Activated naive CD8-positive, alpha-beta T cell treated with anti-CD3 and anti-CD28 coated beads, Interleukin-2, amount 50 U/mL, for 24 hours (primary cell): ENCODE measurements at regions not wholly inside any gene's neighbourhood (a gene's known extent, or its start where the extent isn't known, plus 50 kb on each side); places are given as distances from the start of the nearest gene placed in this dataset.

ENCODE experiments used
- ATAC-seq: fragments of 150-1000 bp; cut with Tn5 transposase; one replicate; pipeline ENCODE4 v1.10.0; 2021
- DNase-seq: peaks from one replicate; pipeline ENCODE4 v3.0.0; 2021
- H3K27ac Mint-ChIP-seq: one replicate; pipeline ENCODE4 v1.8.0; 2021; ENCODE audit warnings: mild to moderate bottlenecking, mixed read lengths
- H3K27me3 Mint-ChIP-seq: one replicate; pipeline ENCODE4 v1.8.0; 2021; ENCODE audit warnings: mixed read lengths
- H3K36me3 Mint-ChIP-seq: one replicate; pipeline ENCODE4 v1.8.0; 2021; ENCODE audit warnings: low read depth, mixed read lengths
- H3K4me1 Mint-ChIP-seq: one replicate; pipeline ENCODE4 v1.8.0; 2021; ENCODE audit warnings: mixed read lengths
- H3K4me3 Mint-ChIP-seq: one replicate; pipeline ENCODE4 v1.8.0; 2021; ENCODE audit warnings: mild to moderate bottlenecking, moderate library complexity, mixed read lengths
- H3K9me3 Mint-ChIP-seq: one replicate; pipeline ENCODE4 v1.8.0; 2021; ENCODE audit warnings: mixed read lengths

DNA sequence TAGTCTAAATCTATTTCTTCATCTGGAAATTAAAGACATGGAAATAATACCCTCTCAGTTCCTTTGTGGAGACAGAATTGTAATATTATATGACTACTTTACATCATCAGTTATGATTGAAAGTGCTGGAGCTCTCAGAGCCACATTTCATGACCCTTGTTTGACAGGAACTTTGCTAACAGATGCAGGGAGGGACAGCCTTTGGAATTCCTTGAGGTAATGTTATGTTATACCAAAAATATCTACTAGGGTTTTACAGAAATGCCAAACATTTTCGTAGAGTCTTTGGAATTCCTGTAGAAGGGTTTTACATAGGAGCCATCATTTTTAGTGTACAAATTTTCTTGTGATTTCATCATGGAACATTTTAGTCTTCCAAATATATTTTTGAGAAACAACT lies 57.4 kb upstream of the ADAMTS5 start:
- no peak for DNase-seq
- Mint-ChIP-seq H3K9me3 (no peaks in the 10 kb centered on the region), H3K4me1 (no peaks in the 10 kb centered on the region), H3K36me3 (no peaks in the 10 kb centered on the region), H3K4me3 (no peak overlapping the region), H3K27ac (no peak overlapping the region), H3K27me3 (peaks cover 3% of the 10 kb centered on the region)
- ATAC-seq: no peak

DNA sequence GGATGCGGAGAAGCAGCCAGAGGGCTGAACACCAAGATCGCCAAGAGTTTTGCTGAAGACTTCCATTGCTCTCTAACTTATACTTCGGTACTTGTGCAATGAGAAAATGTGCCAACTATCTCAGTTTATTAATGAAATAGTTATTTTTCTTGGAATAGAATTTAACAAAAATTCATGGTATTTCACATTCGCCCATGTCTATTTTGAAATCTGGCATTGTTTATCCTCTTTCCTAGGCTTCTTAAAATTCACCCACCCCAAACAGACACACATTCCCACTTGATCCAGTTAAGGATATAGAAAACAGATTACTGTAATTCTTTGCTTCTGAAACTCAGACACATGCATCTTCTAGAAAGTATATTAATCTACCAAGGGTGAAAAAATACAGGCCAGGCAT lies 56.3 kb upstream of the ADAMTS5 start:
- H3K27me3 Mint-ChIP-seq: peaks cover 3% of the 10 kb centered on the region
- ATAC-seq (no peak), DNase-seq (no peak)
- H3K9me3 Mint-ChIP-seq: no peaks in the 10 kb centered on the region
- no peaks in the 10 kb centered on the region for H3K4me1 Mint-ChIP-seq
- no peak overlapping the region for H3K4me3 Mint-ChIP-seq
- no peaks in the 10 kb centered on the region for H3K36me3 Mint-ChIP-seq
- H3K27ac Mint-ChIP-seq: no peak overlapping the region

- ATAC-seq: no peak
- H3K27ac Mint-ChIP-seq: no peak overlapping the region
Measured at GRCh38 chr21:27021801-27022200, 54.9 kb upstream of the ADAMTS5 start.

GRCh38 chr21:27021046-27021445 lies 54.2 kb upstream of the ADAMTS5 start:
- Mint-ChIP-seq H3K36me3 (no peaks in the 10 kb centered on the region), H3K4me3 (no peak overlapping the region), H3K4me1 (no peaks in the 10 kb centered on the region), H3K9me3 (no peaks in the 10 kb centered on the region), H3K27ac (no peak overlapping the region), H3K27me3 (peaks cover 3% of the 10 kb centered on the region)
- DNase-seq (no peak), ATAC-seq (no peak)

More at GRCh38 chr21:27021801-27022200, 54.9 kb upstream of the ADAMTS5 start:
- no peaks in the 10 kb centered on the region for H3K4me1 Mint-ChIP-seq
- DNase-seq: no peak
- no peaks in the 10 kb centered on the region for H3K9me3 Mint-ChIP-seq
- no peak overlapping the region for H3K4me3 Mint-ChIP-seq
- H3K36me3 Mint-ChIP-seq: no peaks in the 10 kb centered on the region
- H3K27me3 Mint-ChIP-seq: peaks cover 3% of the 10 kb centered on the region

DNA sequence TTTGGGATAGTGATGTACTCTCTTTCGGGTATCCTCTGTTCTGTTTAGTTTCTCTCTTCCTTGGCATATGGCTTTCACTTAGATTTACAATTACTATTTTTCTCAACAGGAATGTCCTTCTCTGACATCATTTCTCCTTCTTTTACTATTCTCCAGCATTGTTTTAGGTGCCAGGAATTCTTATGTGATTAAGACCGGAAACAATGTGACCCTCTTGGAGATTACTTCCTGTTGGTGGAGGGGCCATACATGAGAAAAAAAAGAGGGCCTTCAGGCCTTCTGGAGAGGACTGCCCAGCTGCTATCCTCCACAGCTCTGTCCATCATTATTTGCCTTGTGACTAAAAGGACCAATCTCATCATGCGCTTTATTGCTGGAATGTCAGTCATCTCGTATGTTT lies 50.4 kb upstream of the ADAMTS5 start:
- no peaks in the 10 kb centered on the region for H3K36me3 Mint-ChIP-seq
- no peak overlapping the region for H3K4me3 Mint-ChIP-seq
- no peak for ATAC-seq
- no peak overlapping the region for H3K27ac Mint-ChIP-seq
- no peaks in the 10 kb centered on the region for H3K9me3 Mint-ChIP-seq
- H3K4me1 Mint-ChIP-seq: no peaks in the 10 kb centered on the region
- peaks cover 2% of the 10 kb centered on the region for H3K27me3 Mint-ChIP-seq
- DNase-seq: no peak
